ENCODE measurements at regions not wholly inside any gene's neighbourhood (a gene's known extent, or its start where the extent isn't known, plus 50 kb on each side); places are given as distances from the start of the nearest gene placed in this dataset.

DNA sequence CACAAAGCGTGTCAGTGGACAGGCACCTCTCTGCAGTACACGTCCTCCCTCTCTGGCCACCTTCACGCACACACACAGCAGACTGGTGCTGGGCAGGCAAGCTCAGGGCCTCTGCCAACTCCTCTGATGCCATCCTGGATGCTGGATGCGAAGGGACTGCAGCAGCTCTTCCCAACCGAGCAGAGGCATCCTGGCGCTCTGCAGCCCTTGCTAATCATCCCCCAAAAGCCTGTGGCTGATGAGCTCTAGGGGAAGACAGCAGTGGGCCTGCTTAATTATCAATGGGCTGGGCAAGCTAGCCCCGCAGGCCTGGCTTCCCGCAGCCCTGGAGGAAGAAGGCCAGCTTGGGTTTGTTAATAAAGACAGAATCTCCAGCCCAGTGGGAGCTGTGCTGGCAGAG is 71.3 kb upstream of the TEX51 start:
- no peak for DNase-seq (ENCODE audit: low read depth, low spot score)
- TF ChIP-seq, protein P1, sequence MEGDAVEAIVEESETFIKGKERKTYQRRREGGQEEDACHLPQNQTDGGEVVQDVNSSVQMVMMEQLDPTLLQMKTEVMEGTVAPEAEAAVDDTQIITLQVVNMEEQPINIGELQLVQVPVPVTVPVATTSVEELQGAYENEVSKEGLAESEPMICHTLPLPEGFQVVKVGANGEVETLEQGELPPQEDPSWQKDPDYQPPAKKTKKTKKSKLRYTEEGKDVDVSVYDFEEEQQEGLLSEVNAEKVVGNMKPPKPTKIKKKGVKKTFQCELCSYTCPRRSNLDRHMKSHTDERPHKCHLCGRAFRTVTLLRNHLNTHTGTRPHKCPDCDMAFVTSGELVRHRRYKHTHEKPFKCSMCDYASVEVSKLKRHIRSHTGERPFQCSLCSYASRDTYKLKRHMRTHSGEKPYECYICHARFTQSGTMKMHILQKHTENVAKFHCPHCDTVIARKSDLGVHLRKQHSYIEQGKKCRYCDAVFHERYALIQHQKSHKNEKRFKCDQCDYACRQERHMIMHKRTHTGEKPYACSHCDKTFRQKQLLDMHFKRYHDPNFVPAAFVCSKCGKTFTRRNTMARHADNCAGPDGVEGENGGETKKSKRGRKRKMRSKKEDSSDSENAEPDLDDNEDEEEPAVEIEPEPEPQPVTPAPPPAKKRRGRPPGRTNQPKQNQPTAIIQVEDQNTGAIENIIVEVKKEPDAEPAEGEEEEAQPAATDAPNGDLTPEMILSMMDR (IDR thresholded peaks at IDR 0.05; ENCODE audit: insufficient read depth, low read length, missing control alignments) = no peak
- POLR2A ChIA-PET = no interaction called here
- CTCF ChIA-PET = no interaction called here
- no peak overlapping the region for H3K4me3 ChIP-seq (ENCODE audit: low read depth, low read length)

- POLR2A ChIA-PET = no interaction called here
- DNase-seq (ENCODE audit: low read depth, low spot score) = no peak
- CTCF ChIA-PET = no interaction called here
- TF ChIP-seq, protein P1 (IDR thresholded peaks at IDR 0.05; ENCODE audit: insufficient read depth, low read length, missing control alignments) = no peak
- no peak overlapping the region for H3K4me3 ChIP-seq (ENCODE audit: low read depth, low read length)
Measured at GRCh38 chr2:126828051-126828450, 70.6 kb upstream of the TEX51 start.

DNA sequence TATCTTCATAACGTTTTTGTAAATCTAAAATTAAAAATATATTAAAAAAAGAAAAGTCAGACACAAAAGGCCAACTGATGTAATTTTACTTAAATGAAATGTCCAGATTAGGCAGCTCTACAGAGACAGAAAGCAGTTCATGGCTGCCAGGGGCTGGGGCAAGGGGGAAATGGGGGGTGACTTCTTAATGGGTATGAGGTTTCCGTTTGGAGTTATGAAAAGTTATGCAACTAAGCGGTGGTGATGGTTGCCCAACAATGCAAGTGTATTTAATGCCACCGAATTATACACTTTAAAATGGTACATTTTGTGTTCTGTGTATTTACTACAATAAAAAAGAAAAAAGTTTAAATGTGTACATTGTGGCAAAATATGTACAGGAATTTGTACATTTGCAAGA is 70.2 kb upstream of the TEX51 start:
- ChIA-PET CTCF (no interaction called here), POLR2A (no interaction called here)
- no peak overlapping the region for H3K4me3 ChIP-seq (ENCODE audit: low read depth, low read length)
- DNase-seq (ENCODE audit: low read depth, low spot score) = no peak
- TF ChIP-seq, protein P1 (IDR thresholded peaks at IDR 0.05; ENCODE audit: insufficient read depth, low read length, missing control alignments) = no peak

GRCh38 chr2:126831234-126832005 is 67.3 kb upstream of the TEX51 start:
- TF ChIP-seq, protein P1 (IDR thresholded peaks at IDR 0.05; ENCODE audit: insufficient read depth, low read length, missing control alignments) = no peak
- CTCF ChIA-PET = no interaction called here
- POLR2A ChIA-PET = no interaction called here
- no peak for DNase-seq (ENCODE audit: low read depth, low spot score)
- no peak overlapping the region for H3K4me3 ChIP-seq (ENCODE audit: low read depth, low read length)

GRCh38 chr2:126832014-126832413 is 66.7 kb upstream of the TEX51 start:
- TF ChIP-seq, protein P1 (IDR thresholded peaks at IDR 0.05; ENCODE audit: insufficient read depth, low read length, missing control alignments) = no peak
- no peak overlapping the region for H3K4me3 ChIP-seq (ENCODE audit: low read depth, low read length)
- ChIA-PET POLR2A (no interaction called here), CTCF (no interaction called here)
- no peak for DNase-seq (ENCODE audit: low read depth, low spot score)

DNA sequence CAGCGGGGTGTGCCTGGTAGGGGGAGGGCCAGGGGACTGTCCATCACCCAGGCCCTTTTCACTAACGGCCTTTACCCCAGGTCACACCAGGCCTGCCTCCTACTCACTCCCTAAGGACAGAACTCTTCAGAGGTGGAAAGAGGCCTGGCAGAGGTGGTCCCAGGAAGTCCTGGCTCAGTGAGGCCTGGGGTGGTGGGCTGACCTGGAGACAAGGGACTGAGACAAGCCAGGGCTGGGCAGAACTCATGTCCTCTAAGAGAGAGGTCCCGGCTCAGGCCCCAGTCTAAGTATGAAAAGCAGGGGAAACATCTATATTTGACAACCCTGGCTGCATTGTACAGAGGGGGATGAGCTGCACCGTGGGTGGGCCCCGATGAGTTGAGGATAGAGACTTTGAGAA is 65.9 kb upstream of the TEX51 start:
- CTCF ChIA-PET = no interaction called here
- TF ChIP-seq, protein P1 (IDR thresholded peaks at IDR 0.05; ENCODE audit: insufficient read depth, low read length, missing control alignments) = no peak
- POLR2A ChIA-PET = no interaction called here
- no peak for DNase-seq (ENCODE audit: low read depth, low spot score)
- H3K4me3 ChIP-seq (ENCODE audit: low read depth, low read length) = no peak overlapping the region
